ENCODE measurements at regions not wholly inside any gene's neighbourhood (a gene's known extent, or its start where the extent isn't known, plus 50 kb on each side); places are given as distances from the start of the nearest gene placed in this dataset.

DNA sequence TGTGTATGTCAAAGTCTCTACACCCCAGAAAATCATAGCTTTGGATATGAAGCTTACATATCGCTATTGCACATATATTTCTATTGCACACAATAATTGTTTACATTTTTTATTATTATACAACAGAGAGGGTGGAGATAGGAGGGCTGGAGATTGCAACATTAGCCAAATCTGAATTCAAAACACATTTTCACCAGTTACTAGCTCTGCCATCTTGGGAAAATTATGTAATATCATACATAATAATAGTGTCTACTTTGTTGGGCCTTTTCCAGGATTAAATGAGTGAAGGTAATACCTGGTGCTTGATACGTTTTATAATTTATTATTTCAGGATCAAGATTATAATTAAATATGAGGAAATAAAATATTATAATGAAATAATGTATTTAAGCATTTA, 507.4 kb upstream of the TBX3 start:
- no peaks in the 10 kb centered on the region for H3F3A ChIP-seq (ENCODE audit: insufficient read depth, low read length)
- H2AFZ ChIP-seq (ENCODE audit: low read length), result no peak overlapping the region
- no peak overlapping the region for H3K4me3 ChIP-seq (ENCODE audit: low read depth, low read length, poor library complexity, severe bottlenecking)
- H3K4me2 ChIP-seq (ENCODE audit: low read length), result no peak overlapping the region
- H4K20me1 ChIP-seq (ENCODE audit: insufficient read depth, low read length), result no peaks in the 10 kb centered on the region
- H3K79me2 ChIP-seq (ENCODE audit: insufficient read depth, low read length), result no peaks in the 10 kb centered on the region
- no peak for TF ChIP-seq EZH2 (IDR thresholded peaks at IDR 0.05; ENCODE audit: borderline replicate concordance, low read length)
- TF ChIP-seq, protein P1, sequence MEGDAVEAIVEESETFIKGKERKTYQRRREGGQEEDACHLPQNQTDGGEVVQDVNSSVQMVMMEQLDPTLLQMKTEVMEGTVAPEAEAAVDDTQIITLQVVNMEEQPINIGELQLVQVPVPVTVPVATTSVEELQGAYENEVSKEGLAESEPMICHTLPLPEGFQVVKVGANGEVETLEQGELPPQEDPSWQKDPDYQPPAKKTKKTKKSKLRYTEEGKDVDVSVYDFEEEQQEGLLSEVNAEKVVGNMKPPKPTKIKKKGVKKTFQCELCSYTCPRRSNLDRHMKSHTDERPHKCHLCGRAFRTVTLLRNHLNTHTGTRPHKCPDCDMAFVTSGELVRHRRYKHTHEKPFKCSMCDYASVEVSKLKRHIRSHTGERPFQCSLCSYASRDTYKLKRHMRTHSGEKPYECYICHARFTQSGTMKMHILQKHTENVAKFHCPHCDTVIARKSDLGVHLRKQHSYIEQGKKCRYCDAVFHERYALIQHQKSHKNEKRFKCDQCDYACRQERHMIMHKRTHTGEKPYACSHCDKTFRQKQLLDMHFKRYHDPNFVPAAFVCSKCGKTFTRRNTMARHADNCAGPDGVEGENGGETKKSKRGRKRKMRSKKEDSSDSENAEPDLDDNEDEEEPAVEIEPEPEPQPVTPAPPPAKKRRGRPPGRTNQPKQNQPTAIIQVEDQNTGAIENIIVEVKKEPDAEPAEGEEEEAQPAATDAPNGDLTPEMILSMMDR (IDR thresholded peaks at IDR 0.05; ENCODE audit: low read length), result no peak
- H3K9ac ChIP-seq (ENCODE audit: low read length), result no peak overlapping the region
- no peaks in the 10 kb centered on the region for H3K4me1 ChIP-seq (ENCODE audit: insufficient read depth, low read length, severe bottlenecking)
- no peaks in the 10 kb centered on the region for H3K9me2 ChIP-seq (ENCODE audit: low read depth, low read length)
- H3K36me3 ChIP-seq (ENCODE audit: insufficient read depth, low read length), result no peaks in the 10 kb centered on the region
- no peak overlapping the region for H3K27ac ChIP-seq (ENCODE audit: low read depth, low read length, poor library complexity, severe bottlenecking)
- no peaks in the 10 kb centered on the region for H3K9me3 ChIP-seq (ENCODE audit: low read length)
- H3K27me3 ChIP-seq (ENCODE audit: insufficient read depth, low read length), result no peaks in the 10 kb centered on the region

- no peaks in the 10 kb centered on the region for H3F3A ChIP-seq (ENCODE audit: insufficient read depth, low read length)
- no peak overlapping the region for H3K4me3 ChIP-seq (ENCODE audit: low read depth, low read length, poor library complexity, severe bottlenecking)
- no peaks in the 10 kb centered on the region for H4K20me1 ChIP-seq (ENCODE audit: insufficient read depth, low read length)
- H3K79me2 ChIP-seq (ENCODE audit: insufficient read depth, low read length), result no peaks in the 10 kb centered on the region
- no peaks in the 10 kb centered on the region for H3K27me3 ChIP-seq (ENCODE audit: insufficient read depth, low read length)
- no peaks in the 10 kb centered on the region for H3K36me3 ChIP-seq (ENCODE audit: insufficient read depth, low read length)
- no peak overlapping the region for H3K9ac ChIP-seq (ENCODE audit: low read length)
- no peak overlapping the region for H3K27ac ChIP-seq (ENCODE audit: low read depth, low read length, poor library complexity, severe bottlenecking)
- no peaks in the 10 kb centered on the region for H3K9me2 ChIP-seq (ENCODE audit: low read depth, low read length)
- no peak overlapping the region for H3K4me2 ChIP-seq (ENCODE audit: low read length)
- no peak overlapping the region for H2AFZ ChIP-seq (ENCODE audit: low read length)
- no peaks in the 10 kb centered on the region for H3K4me1 ChIP-seq (ENCODE audit: insufficient read depth, low read length, severe bottlenecking)
- TF ChIP-seq, protein P1 (IDR thresholded peaks at IDR 0.05; ENCODE audit: low read length), result no peak
- TF ChIP-seq EZH2 (IDR thresholded peaks at IDR 0.05; ENCODE audit: borderline replicate concordance, low read length), result no peak
- H3K9me3 ChIP-seq (ENCODE audit: low read length), result no peaks in the 10 kb centered on the region
These were observed 506.2 kb upstream of the TBX3 start for GRCh38 chr12:115190010-115190770.

- Histone ChIP-seq H3K79me2 (ENCODE audit: insufficient read depth, low read length) (no peaks in the 10 kb centered on the region), H4K20me1 (ENCODE audit: insufficient read depth, low read length) (no peaks in the 10 kb centered on the region), H3K27ac (ENCODE audit: low read depth, low read length, poor library complexity, severe bottlenecking) (no peak overlapping the region), H3K4me3 (ENCODE audit: low read depth, low read length, poor library complexity, severe bottlenecking) (no peak overlapping the region), H2AFZ (ENCODE audit: low read length) (no peak overlapping the region), H3K9ac (ENCODE audit: low read length) (no peak overlapping the region), H3K36me3 (ENCODE audit: insufficient read depth, low read length) (no peaks in the 10 kb centered on the region), H3K9me3 (ENCODE audit: low read length) (no peaks in the 10 kb centered on the region), H3K9me2 (ENCODE audit: low read depth, low read length) (no peaks in the 10 kb centered on the region), H3K4me2 (ENCODE audit: low read length) (no peak overlapping the region), H3F3A (ENCODE audit: insufficient read depth, low read length) (no peaks in the 10 kb centered on the region), H3K27me3 (ENCODE audit: insufficient read depth, low read length) (no peaks in the 10 kb centered on the region), H3K4me1 (ENCODE audit: insufficient read depth, low read length, severe bottlenecking) (no peaks in the 10 kb centered on the region)
- TF ChIP-seq EZH2 (IDR thresholded peaks at IDR 0.05; ENCODE audit: borderline replicate concordance, low read length), result no peak
- TF ChIP-seq, protein P1 (IDR thresholded peaks at IDR 0.05; ENCODE audit: low read length), result no peak
These were observed 501.5 kb upstream of the TBX3 start for GRCh38 chr12:115185506-115185905.

Data from OCI-LY1 (cell line).